Neural cell (in vitro differentiated cells): ENCODE measurements at regions not wholly inside any gene's neighbourhood (a gene's known extent, or its start where the extent isn't known, plus 50 kb on each side); places are given as distances from the start of the nearest gene placed in this dataset.
A peak's percentile ranks its signal among the peaks of the same experiment; 100 is the strongest.

Source experiments
- H2AFZ ChIP-seq: fragments of 200-600, 300-800 bp; sonication (generic), shearing (Covaris generic); 2 replicates; pipeline ENCODE4 v1.6.0; 2014; ENCODE audit warnings: low read depth, mild to moderate bottlenecking, antibody characterized with exemption, low read length, moderate library complexity
- H3F3A ChIP-seq: fragments of 200-600 bp; shearing (Covaris generic); 2 replicates; pipeline ENCODE4 v1.6.1; 2016; ENCODE audit warnings: mild to moderate bottlenecking, moderate library complexity, mixed read lengths, antibody characterized with exemption, low read length; ENCODE audit not compliant: insufficient read depth, poor library complexity, severe bottlenecking
- H3K27ac ChIP-seq: fragments of 200-600, 300-800 bp; sonication (generic), shearing (Covaris generic); 2 replicates; pipeline ENCODE4 v1.5.1; 2014; ENCODE audit warnings: mild to moderate bottlenecking, low read length, moderate library complexity
- H3K27me3 ChIP-seq: fragments of 300-800, 200-600 bp; sonication (generic), shearing (Covaris generic); 2 replicates; pipeline ENCODE4 v1.6.0; 2014; ENCODE audit warnings: mild to moderate bottlenecking, low read depth, low read length, moderate library complexity; ENCODE audit not compliant: insufficient read depth
- H3K36me3 ChIP-seq: fragments of 300-800, 200-600 bp; sonication (generic), shearing (Covaris generic); 2 replicates; pipeline ENCODE4 v1.5.1; 2014; ENCODE audit warnings: mild to moderate bottlenecking, antibody characterized with exemption, low read length, moderate library complexity; ENCODE audit not compliant: insufficient read depth
- H3K4me2 ChIP-seq: fragments of 300-800, 200-600 bp; sonication (generic), shearing (Covaris generic); 2 replicates; pipeline ENCODE4 v1.6.0; 2014; ENCODE audit warnings: mild to moderate bottlenecking, low read length
- H3K4me3 ChIP-seq: fragments of 300-800, 200-600 bp; sonication (generic), shearing (Covaris generic); 2 replicates; pipeline ENCODE4 v1.5.1; 2014; ENCODE audit warnings: mild to moderate bottlenecking, low read length, moderate library complexity
- H3K79me2 ChIP-seq: fragments of 200-600 bp; shearing (Covaris generic); replicated peaks from 2 replicates; pipeline ENCODE4 v1.6.0; 2014; ENCODE audit warnings: mild to moderate bottlenecking, low read length, moderate library complexity; ENCODE audit not compliant: insufficient read depth
- H3K9ac ChIP-seq: fragments of 300-800, 200-600 bp; sonication (generic), shearing (Covaris generic); 2 replicates; pipeline ENCODE4 v1.6.1; 2016; ENCODE audit warnings: mild to moderate bottlenecking, low read length, mixed read lengths
- H3K9me2 ChIP-seq: fragments of 200-600 bp; shearing (Covaris generic); 2 replicates; pipeline ENCODE4 v1.6.1; 2016; ENCODE audit warnings: mild to moderate bottlenecking, low read length, mixed read lengths; ENCODE audit not compliant: insufficient read depth
- H3K9me3 ChIP-seq: fragments of 200-600, 300-800 bp; sonication (generic), shearing (Covaris generic); 2 replicates; pipeline ENCODE4 v1.6.1; 2016; ENCODE audit warnings: mild to moderate bottlenecking, mixed run types, low read length, moderate library complexity, mixed read lengths
- H4K20me1 ChIP-seq: fragments of 200-600 bp; shearing (Covaris generic); 2 replicates; pipeline ENCODE4 v1.6.1; 2016; ENCODE audit warnings: mild to moderate bottlenecking, mixed run types; ENCODE audit not compliant: insufficient read depth
- EP300 ChIP-seq: fragments of 450-650 bp; conservative IDR thresholded peaks from 2 replicates; pipeline ENCODE4 v1.6.1; 2014; ENCODE audit warnings: antibody characterized with exemption, mild to moderate bottlenecking, moderate library complexity; ENCODE audit not compliant: poor library complexity, severe bottlenecking
- EZH2 ChIP-seq: fragments of 200-600, 300-800 bp; shearing (Covaris generic), sonication (generic); IDR thresholded peaks from 2 replicates; pipeline ENCODE4 v1.6.1; 2014; ENCODE audit warnings: antibody characterized with exemption, low read length, borderline replicate concordance, mild to moderate bottlenecking; ENCODE audit not compliant: insufficient read depth, poor library complexity, severe bottlenecking
- MXI1 ChIP-seq: fragments of 450-650 bp; conservative IDR thresholded peaks from 2 replicates; pipeline ENCODE4 v1.6.1; 2014; ENCODE audit warnings: antibody characterized with exemption, mild to moderate bottlenecking; ENCODE audit not compliant: poor library complexity, severe bottlenecking
- POLR2AphosphoS5 ChIP-seq: IDR thresholded peaks from 2 replicates; pipeline ENCODE4 v1.6.1; 2012
- RAD21 ChIP-seq: fragments of 450-650 bp; conservative IDR thresholded peaks from 2 replicates; pipeline ENCODE4 v1.6.1; 2014; ENCODE audit warnings: antibody characterized with exemption, mild to moderate bottlenecking, moderate library complexity
- SMC3 ChIP-seq: fragments of 450-650 bp; conservative IDR thresholded peaks from 2 replicates; pipeline ENCODE4 v1.6.1; 2014; ENCODE audit warnings: antibody characterized with exemption, mild to moderate bottlenecking, moderate library complexity; ENCODE audit not compliant: poor library complexity
- TAF1 ChIP-seq: IDR thresholded peaks from 2 replicates; pipeline ENCODE4 v1.6.1; 2012; ENCODE audit warnings: low read depth
- TF ChIP-seq, protein P1 (sequence below): fragments of 450-650 bp; IDR thresholded peaks from 2 replicates; pipeline ENCODE4 v1.5.1; 2014; ENCODE audit warnings: antibody characterized with exemption, mild to moderate bottlenecking, moderate library complexity; ENCODE audit not compliant: poor library complexity, severe bottlenecking
- TF ChIP-seq, protein P2 (sequence below): IDR thresholded peaks from 2 replicates; pipeline ENCODE4 v1.6.1; 2012; ENCODE audit warnings: borderline replicate concordance

DNA sequence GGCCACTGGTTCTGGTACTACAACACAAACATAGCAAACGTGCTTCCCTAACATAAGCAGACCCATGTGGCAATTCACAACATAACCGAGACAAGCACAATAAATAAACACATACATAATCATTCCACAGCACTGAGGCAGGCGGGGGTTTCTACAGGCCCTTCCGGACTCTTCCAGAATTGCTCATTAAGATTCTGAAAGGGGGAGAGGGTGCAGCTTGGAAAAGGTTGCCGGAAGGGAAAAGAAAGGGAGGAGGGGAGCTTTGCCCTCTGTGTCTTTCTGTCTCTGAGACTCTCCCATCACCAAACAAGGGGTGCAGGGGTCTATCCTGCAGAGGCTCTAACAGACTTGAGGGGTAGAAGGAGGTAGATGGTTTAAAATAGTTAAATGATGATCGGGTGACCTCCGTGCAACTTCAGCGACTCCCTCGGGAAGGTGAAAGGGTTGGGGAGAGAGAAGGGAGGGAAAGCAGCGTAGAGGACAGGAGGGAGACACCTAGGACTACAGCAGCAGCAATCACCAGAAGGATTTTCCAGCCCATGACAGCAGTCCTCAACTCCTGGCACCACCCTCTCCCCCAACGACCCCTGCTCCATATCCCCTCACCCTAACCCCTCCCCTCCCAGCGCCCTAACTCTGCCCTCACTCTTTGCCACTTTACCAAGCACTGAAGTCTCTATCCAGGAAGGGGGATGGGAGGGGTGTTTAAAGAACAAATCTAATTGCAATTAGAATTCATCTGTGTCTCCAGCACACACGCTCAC, 365.5 kb upstream of the ESRRG start:
- Histone ChIP-seq H3K36me3 (no peaks in the 10 kb centered on the region), H3K79me2 (no peaks in the 10 kb centered on the region), H4K20me1 (no peaks in the 10 kb centered on the region), H3K9me2 (no peaks in the 10 kb centered on the region), H2AFZ (no peak overlapping the region), H3K27ac (no peak overlapping the region), H3K4me3 (peak overlapping the region; percentile 68), H3F3A (no peaks in the 10 kb centered on the region), H3K9me3 (no peaks in the 10 kb centered on the region), H3K27me3 (peaks cover 15% of the 10 kb centered on the region), H3K9ac (peak overlapping the region; percentile 63), H3K4me2 (peak overlapping the region; percentile 71)
- TF ChIP-seq EZH2 = no peak
- TF ChIP-seq EP300 = no peak
- TF ChIP-seq, protein P1, sequence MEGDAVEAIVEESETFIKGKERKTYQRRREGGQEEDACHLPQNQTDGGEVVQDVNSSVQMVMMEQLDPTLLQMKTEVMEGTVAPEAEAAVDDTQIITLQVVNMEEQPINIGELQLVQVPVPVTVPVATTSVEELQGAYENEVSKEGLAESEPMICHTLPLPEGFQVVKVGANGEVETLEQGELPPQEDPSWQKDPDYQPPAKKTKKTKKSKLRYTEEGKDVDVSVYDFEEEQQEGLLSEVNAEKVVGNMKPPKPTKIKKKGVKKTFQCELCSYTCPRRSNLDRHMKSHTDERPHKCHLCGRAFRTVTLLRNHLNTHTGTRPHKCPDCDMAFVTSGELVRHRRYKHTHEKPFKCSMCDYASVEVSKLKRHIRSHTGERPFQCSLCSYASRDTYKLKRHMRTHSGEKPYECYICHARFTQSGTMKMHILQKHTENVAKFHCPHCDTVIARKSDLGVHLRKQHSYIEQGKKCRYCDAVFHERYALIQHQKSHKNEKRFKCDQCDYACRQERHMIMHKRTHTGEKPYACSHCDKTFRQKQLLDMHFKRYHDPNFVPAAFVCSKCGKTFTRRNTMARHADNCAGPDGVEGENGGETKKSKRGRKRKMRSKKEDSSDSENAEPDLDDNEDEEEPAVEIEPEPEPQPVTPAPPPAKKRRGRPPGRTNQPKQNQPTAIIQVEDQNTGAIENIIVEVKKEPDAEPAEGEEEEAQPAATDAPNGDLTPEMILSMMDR = no peak
- TF ChIP-seq, protein P2, sequence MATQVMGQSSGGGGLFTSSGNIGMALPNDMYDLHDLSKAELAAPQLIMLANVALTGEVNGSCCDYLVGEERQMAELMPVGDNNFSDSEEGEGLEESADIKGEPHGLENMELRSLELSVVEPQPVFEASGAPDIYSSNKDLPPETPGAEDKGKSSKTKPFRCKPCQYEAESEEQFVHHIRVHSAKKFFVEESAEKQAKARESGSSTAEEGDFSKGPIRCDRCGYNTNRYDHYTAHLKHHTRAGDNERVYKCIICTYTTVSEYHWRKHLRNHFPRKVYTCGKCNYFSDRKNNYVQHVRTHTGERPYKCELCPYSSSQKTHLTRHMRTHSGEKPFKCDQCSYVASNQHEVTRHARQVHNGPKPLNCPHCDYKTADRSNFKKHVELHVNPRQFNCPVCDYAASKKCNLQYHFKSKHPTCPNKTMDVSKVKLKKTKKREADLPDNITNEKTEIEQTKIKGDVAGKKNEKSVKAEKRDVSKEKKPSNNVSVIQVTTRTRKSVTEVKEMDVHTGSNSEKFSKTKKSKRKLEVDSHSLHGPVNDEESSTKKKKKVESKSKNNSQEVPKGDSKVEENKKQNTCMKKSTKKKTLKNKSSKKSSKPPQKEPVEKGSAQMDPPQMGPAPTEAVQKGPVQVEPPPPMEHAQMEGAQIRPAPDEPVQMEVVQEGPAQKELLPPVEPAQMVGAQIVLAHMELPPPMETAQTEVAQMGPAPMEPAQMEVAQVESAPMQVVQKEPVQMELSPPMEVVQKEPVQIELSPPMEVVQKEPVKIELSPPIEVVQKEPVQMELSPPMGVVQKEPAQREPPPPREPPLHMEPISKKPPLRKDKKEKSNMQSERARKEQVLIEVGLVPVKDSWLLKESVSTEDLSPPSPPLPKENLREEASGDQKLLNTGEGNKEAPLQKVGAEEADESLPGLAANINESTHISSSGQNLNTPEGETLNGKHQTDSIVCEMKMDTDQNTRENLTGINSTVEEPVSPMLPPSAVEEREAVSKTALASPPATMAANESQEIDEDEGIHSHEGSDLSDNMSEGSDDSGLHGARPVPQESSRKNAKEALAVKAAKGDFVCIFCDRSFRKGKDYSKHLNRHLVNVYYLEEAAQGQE = no peak
- TF ChIP-seq RAD21 = no peak
- no peak for TF ChIP-seq MXI1
- TF ChIP-seq SMC3 = no peak

DNA sequence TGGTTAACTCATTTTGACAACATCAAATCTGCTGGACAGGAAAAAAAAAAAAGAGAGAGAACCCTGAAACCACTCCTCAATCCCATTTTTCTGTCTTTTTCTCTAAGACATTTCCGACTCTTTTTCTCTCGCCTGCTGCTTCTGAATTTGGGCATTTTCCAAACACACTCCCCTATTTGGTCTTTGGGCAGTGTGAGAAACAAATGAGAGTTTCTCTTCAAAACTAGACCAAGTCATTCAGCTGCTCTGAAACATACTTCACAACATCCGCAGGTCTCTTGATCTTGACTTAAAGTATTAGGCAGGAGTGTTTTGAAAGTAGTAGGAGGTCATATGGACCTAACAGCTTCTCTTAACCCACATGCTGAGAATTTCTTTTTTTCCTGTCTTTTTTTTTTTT, 364.8 kb upstream of the ESRRG start:
- Histone ChIP-seq H3K9ac (no peak overlapping the region), H3F3A (no peaks in the 10 kb centered on the region), H3K4me2 (no peak overlapping the region), H3K4me3 (no peak overlapping the region), H3K36me3 (no peaks in the 10 kb centered on the region), H2AFZ (no peak overlapping the region), H4K20me1 (no peaks in the 10 kb centered on the region), H3K79me2 (no peaks in the 10 kb centered on the region), H3K27me3 (peaks cover 15% of the 10 kb centered on the region), H3K9me2 (no peaks in the 10 kb centered on the region), H3K27ac (no peak overlapping the region), H3K9me3 (no peaks in the 10 kb centered on the region)
- TF ChIP-seq EZH2 (no peak), TAF1 (no peak), SMC3 (no peak), MXI1 (no peak), EP300 (no peak), RAD21 (no peak), POLR2AphosphoS5 (no peak)
- TF ChIP-seq, protein P1 = no peak
- TF ChIP-seq, protein P2 = no peak
